Gastroesophageal sphincter (tissue), 4 donors: ENCODE measurements at regions not wholly inside any gene's neighbourhood (a gene's known extent, or its start where the extent isn't known, plus 50 kb on each side); places are given as distances from the start of the nearest gene placed in this dataset.

Source experiments
- ATAC-seq: fragments of 150-250 bp; one replicate; pipeline ENCODE4 v1.9.1; 2016; ENCODE audit warnings: mild to moderate bottlenecking, moderate library complexity
- H3K27ac ChIP-seq, 4 donors: fragments of 200-600 bp; sonication (generic) in 3 of 4; 1 replicate in 3 of 4; 2 replicates in 1 of 4; pipeline ENCODE4 v1.5.1; 2016 to 2019
- H3K27me3 ChIP-seq: fragments of 200-600 bp; sonication (generic); one replicate; pipeline ENCODE4 v1.5.1; 2019
- H3K36me3 ChIP-seq, 2 donors: fragments of 200-600 bp; sonication (generic); one replicate each; pipeline ENCODE4 v1.5.1; 2019; ENCODE audit warnings: control low read depth in 1 of 2
- H3K4me1 ChIP-seq, 3 donors: fragments of 200-600 bp; sonication (generic); 1 replicate in 2 of 3; 2 replicates in 1 of 3; pipeline ENCODE4 v1.5.1; 2016 to 2019; ENCODE audit warnings: control low read depth in 2 of 3
- H3K4me3 ChIP-seq, 2 donors: fragments of 200-600 bp; sonication (generic); one replicate each; pipeline ENCODE4 v1.5.1; 2019; ENCODE audit warnings: mild to moderate bottlenecking in 1 of 2, moderate library complexity in 1 of 2
- H3K9me3 ChIP-seq, 3 donors: fragments of 200-600 bp; sonication (generic); one replicate each; pipeline ENCODE4 v1.5.1; 2017 to 2019; ENCODE audit warnings: control low read depth in 2 of 3
- EP300 ChIP-seq: sonication (generic); formaldehyde crosslinking; IDR thresholded peaks from one replicate; pipeline ENCODE4 v1.6.1; 2017; ENCODE audit warnings: antibody characterized with exemption, mild to moderate bottlenecking
- POLR2A ChIP-seq, 2 donors: fragments of 450-650 bp; IDR thresholded peaks; one replicate each; pipeline ENCODE4 v1.6.1; 2017; ENCODE audit warnings: antibody characterized with exemption in 2 of 2, mild to moderate bottlenecking in 2 of 2, moderate library complexity in 1 of 2
- POLR2AphosphoS5 ChIP-seq: sonication (generic); formaldehyde crosslinking; IDR thresholded peaks from one replicate; pipeline ENCODE4 v1.6.1; 2017; ENCODE audit warnings: antibody characterized with exemption
- WGBS, 2 donors: methylation state at CpG; one replicate each; pipeline ENCODE4 v1.1.5; 2018; ENCODE audit warnings: low coverage in 1 of 2; 5-methylcytosine and 5-hydroxymethylcytosine counted together
- TF ChIP-seq, protein P1 (sequence below), 4 experiments: fragments of 200-600 bp in 2 of 4; fragments of 450-650 bp in 2 of 4; sonication (generic) in 1 of 4; IDR thresholded peaks; one replicate each; pipeline ENCODE4 v1.5.1; 2017 to 2019; ENCODE audit warnings: antibody characterized with exemption in 4 of 4, mild to moderate bottlenecking in 2 of 4, moderate library complexity in 2 of 4

- Histone ChIP-seq H3K27me3 (peaks cover 11% of the 10 kb centered on the region), H3K9me3 (no peaks in the 10 kb centered on the region), H3K27ac (no peak overlapping the region), H3K36me3 (no peaks in the 10 kb centered on the region), H3K4me1 (peaks cover 0 to 20% (median 11%) of the 10 kb centered on the region in 3 donors), H3K4me3 (no peak overlapping the region)
- no peak for ATAC-seq
- TF ChIP-seq POLR2AphosphoS5 (no peak), POLR2A (IDR thresholded peaks at IDR 0.05) (no peak), EP300 (no peak)
- TF ChIP-seq, protein P1, sequence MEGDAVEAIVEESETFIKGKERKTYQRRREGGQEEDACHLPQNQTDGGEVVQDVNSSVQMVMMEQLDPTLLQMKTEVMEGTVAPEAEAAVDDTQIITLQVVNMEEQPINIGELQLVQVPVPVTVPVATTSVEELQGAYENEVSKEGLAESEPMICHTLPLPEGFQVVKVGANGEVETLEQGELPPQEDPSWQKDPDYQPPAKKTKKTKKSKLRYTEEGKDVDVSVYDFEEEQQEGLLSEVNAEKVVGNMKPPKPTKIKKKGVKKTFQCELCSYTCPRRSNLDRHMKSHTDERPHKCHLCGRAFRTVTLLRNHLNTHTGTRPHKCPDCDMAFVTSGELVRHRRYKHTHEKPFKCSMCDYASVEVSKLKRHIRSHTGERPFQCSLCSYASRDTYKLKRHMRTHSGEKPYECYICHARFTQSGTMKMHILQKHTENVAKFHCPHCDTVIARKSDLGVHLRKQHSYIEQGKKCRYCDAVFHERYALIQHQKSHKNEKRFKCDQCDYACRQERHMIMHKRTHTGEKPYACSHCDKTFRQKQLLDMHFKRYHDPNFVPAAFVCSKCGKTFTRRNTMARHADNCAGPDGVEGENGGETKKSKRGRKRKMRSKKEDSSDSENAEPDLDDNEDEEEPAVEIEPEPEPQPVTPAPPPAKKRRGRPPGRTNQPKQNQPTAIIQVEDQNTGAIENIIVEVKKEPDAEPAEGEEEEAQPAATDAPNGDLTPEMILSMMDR (IDR thresholded peaks at IDR 0.05) = no peak
- 42 to 51% methylated on average over 4 to 5 of the region's 5 CpGs for WGBS, 2 donors
Measured at GRCh38 chr1:14369526-14370213, 228.8 kb upstream of the KAZN start.

GRCh38 chr1:14371771-14372497, 226.6 kb upstream of the KAZN start:
- no peak overlapping the region for H3K27ac ChIP-seq
- ATAC-seq = no peak

DNA sequence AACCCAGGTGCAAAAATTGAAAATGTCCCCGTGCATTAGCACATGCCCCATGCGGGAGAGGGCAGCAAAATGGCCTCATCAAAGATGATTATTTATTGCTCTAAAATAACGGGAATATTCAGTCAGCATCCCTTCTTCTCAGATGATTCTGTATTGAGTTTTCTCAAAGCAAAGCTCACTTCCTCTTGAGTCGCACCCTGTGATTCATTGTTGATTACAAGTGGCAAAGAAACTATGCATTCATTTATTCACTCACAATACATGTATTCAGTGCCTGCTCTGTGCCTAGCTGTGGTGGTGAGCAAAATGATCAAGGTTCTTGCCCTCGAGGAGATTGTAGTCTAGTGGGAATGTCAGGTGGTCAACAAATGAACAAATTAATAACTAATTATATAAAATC, 226.0 kb upstream of the KAZN start:
- Histone ChIP-seq H3K36me3 (no peaks in the 10 kb centered on the region), H3K4me1 (no peaks in the 10 kb centered on the region), H3K4me3 (no peak overlapping the region), H3K27ac (no peak overlapping the region), H3K9me3 (no peaks in the 10 kb centered on the region), H3K27me3 (peaks cover 11% of the 10 kb centered on the region)
- ATAC-seq = no peak
- TF ChIP-seq POLR2A (IDR thresholded peaks at IDR 0.05) = no peak
- TF ChIP-seq, protein P1 (IDR thresholded peaks at IDR 0.05) = no peak
- no peak for TF ChIP-seq EP300
- TF ChIP-seq POLR2AphosphoS5 = no peak
- 76 to 96% methylated on average over 4 to 5 of the region's 5 CpGs for WGBS, 2 donors

More at GRCh38 chr1:14371771-14372497, 226.6 kb upstream of the KAZN start:
- H3K9me3 ChIP-seq = no peaks in the 10 kb centered on the region
- peaks cover 11% of the 10 kb centered on the region for H3K27me3 ChIP-seq
- WGBS, 2 donors = 38 to 51% methylated on average over 6 of the region's 6 CpGs
- TF ChIP-seq, protein P1 (IDR thresholded peaks at IDR 0.05) = no peak
- TF ChIP-seq EP300 = no peak
- H3K4me1 ChIP-seq = peaks cover 0 to 3% (median 0%) of the 10 kb centered on the region in 3 donors
- H3K4me3 ChIP-seq = no peak overlapping the region
- no peaks in the 10 kb centered on the region for H3K36me3 ChIP-seq

GRCh38 chr1:14373081-14373758, 225.3 kb upstream of the KAZN start:
- TF ChIP-seq EP300 (no peak), POLR2AphosphoS5 (no peak), POLR2A (IDR thresholded peaks at IDR 0.05) (no peak)
- TF ChIP-seq, protein P1 (IDR thresholded peaks at IDR 0.05) = no peak
- ATAC-seq = no peak
- 79% methylated on average over 2 of the region's 2 CpGs; no CpG with 5 or more reads in 1 of the 2 donors for WGBS, 2 donors
- no peaks in the 10 kb centered on the region for H3K36me3 ChIP-seq
- peaks cover 11% of the 10 kb centered on the region for H3K27me3 ChIP-seq
- H3K9me3 ChIP-seq = no peaks in the 10 kb centered on the region
- no peaks in the 10 kb centered on the region for H3K4me1 ChIP-seq
- H3K27ac ChIP-seq = no peak overlapping the region
- H3K4me3 ChIP-seq = no peak overlapping the region
